GM21619 (cell line): ENCODE measurements at regions not wholly inside any gene's neighbourhood (a gene's known extent, or its start where the extent isn't known, plus 50 kb on each side); places are given as distances from the start of the nearest gene placed in this dataset.

Source experiments
- ATAC-seq: cut with Tn5 transposase; IDR thresholded peaks from one replicate; pipeline ENCODE4 v1.9.1; 2021; ENCODE audit not compliant: unreplicated experiment

DNA sequence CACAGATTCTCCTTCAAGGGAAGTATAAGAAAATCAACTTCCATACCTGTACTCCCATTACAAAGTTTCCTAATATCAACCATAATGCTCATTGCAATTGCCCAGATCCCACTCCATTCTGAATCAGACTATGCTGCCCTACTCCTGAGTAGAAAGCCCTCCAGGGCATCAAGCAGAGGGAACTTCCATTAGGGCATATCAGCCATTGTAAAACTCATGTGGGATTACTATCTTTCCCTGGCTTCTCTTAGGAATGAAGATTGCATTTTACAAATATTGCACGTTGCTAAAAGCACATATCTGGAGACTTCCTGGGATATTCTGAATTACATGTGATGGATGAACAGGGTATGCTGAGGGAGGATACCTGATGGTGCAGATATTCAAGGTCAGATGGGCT lies 263.2 kb downstream of the FOXA2 start:
- ATAC-seq: no peak

DNA sequence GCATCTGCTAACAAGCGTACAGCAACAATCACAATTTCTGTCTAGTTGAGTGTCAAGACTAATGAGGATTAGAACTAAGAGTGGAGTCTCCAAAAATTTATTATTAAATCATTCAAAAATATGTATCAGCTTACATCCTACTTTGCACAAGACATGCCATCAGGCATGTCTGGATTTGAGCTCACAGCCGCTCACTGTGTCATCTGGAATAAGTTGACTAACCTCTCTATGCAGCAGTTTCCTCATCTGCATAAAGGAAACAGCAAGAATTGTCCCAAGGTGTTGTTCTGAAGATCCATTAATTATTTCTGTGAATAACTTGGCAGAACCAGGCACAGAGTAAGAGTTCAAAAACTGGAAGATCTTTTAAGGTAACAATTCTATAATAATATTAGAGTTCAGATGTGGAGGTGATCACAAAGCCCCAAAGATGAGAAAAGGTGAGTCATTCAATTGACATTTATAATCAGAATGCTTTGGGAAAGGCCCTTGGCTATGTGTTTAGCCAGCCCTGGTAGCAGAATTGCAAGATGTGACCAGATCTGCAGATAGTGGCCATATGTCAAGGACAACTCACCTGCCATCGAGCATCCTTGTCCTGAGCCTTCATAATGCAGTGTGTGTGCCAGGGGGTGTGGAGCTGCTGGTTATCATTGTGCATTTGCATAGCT lies 264.0 kb downstream of the FOXA2 start:
- ATAC-seq: no peak

GRCh38 chr20:22315771-22316170 lies 268.6 kb downstream of the FOXA2 start:
- no peak for ATAC-seq

DNA sequence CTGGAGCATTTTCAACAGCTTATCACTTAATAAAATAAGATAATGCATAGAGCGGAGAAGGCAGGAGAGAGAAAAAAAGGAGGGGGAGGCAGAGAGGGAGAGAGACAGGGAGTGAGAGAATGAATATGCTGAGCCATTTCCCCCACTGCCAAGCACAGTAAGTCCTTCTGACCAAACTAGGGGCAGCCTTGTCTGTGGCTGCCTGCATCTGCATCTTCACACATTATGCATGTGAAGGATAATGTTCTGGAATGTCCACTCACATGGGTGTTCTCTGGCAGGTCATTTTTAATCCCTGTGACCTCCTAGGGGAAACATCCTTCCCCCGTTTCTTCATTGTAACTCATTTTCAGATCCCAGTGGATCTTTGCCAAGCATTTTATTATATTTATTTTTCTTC lies 269.3 kb downstream of the FOXA2 start:
- ATAC-seq: no peak

GRCh38 chr20:22312744-22313346 lies 271.5 kb downstream of the FOXA2 start:
- no peak for ATAC-seq

DNA sequence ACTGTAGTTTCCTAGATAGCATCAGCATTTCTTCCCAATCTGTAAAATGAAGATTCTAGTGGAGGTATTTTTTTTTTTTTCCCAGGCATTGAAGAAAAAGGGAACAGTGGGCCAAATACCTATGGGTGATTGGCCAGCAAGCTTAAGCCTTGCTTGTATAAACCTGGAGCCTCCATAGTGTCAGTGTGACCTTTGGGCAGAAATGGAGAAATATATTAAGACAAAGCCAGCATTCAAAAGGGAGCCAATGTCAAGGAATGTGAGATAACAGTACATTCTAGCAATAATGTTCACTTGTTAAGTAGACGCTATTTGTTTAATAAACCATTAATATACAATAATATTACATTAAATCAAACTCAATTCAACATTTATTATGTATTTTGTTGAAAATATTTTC lies 275.4 kb downstream of the FOXA2 start:
- no peak for ATAC-seq

GRCh38 chr20:22307409-22307808 lies 277.0 kb downstream of the FOXA2 start:
- no peak for ATAC-seq

- ATAC-seq: no peak
These were observed 279.0 kb downstream of the FOXA2 start for GRCh38 chr20:22305381-22305780.

DNA sequence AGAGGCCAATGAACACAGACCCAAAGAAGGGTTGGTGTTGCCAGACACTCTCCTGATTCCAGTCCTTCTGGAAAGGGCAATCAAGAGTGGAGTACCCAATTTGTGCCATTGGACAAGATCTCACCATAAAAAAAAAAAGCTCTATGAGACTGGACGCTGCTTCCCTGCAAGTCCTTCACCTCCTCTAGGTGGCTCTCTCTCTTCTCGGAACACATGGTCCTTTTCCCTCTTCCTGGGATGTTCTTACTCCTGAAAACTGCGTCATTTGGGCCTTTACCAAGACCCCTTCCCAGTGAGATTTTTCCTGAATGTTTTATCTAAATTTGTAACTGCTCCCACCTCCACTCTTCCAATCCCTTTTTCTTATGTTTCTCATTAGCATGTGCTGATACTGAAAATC lies 280.8 kb downstream of the FOXA2 start:
- ATAC-seq: no peak

DNA sequence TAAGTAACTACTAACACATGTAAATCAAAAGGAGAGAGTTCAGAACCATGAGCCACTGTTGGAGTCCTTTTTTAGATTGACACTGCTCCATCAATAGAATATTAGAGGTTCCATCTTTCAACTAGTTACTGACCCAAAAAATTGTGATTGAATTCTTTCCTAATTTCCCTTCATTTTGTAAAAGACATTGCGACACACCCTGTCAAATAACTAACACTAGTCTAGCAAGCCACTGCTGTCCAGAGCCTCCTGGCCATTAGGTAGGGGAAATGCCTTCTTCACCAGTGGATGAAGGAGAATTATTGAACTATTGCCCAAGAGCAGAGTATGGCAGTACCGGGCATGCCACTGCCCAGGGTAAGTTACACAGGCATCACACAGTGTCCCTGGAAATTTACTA lies 282.3 kb downstream of the FOXA2 start:
- no peak for ATAC-seq

GRCh38 chr20:22293886-22294285 lies 290.5 kb downstream of the FOXA2 start:
- ATAC-seq: no peak

DNA sequence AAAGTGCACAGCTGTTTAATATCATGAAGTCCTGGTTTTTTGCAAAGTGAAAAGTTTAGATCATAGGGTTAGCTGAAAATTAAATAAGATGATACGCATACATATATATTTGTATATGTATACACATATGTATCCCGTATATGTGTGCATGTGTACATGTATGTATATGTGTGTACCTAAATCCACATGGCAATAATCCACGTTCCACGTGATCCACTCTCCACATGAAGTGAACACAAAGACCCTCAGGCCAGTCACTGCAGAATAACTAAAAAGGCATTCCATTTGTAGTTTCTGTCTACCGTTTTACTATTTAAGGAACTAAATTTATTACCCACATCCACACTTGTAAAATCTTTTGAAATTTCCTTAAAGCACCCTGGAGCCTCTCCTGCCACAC lies 294.9 kb downstream of the FOXA2 start:
- no peak for ATAC-seq

DNA sequence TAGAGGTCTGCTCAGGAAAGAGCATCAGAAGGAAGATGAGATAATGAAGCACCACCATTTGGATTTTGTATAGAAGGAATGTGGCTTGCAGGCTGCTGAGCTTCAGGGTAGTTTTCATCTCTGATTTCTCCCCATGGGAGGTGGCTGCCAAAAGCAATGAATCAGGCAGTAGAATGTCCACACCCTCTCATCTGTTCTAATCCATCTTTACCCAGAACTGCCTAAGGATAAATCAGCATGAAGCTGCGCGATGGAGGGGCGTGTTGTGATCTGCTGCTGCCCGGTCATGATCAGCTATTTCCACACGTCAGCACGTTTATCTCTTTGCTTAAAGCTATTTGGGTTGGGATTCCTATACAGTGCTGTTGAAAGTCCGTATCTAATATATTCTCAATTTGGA lies 295.4 kb downstream of the FOXA2 start:
- ATAC-seq: no peak

DNA sequence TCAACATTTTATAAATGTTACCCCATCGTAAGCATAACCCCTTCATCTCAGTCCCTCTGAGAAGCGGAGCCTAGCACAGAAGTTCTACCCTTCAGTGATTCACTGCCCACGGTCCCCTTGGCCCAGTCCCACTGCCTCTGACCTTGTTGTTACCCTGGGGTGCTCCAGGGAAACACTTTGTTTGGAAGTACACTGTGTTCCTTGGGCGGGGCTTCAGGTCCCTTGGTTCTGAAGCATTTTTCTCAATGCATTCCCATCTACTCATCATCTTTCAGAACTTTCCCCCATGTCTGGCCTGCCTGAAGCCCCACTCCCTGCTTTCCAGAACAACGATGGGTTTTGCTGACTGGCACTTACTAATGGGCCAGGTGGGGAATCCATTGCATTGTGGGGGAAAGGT lies 296.2 kb downstream of the FOXA2 start:
- no peak for ATAC-seq

DNA sequence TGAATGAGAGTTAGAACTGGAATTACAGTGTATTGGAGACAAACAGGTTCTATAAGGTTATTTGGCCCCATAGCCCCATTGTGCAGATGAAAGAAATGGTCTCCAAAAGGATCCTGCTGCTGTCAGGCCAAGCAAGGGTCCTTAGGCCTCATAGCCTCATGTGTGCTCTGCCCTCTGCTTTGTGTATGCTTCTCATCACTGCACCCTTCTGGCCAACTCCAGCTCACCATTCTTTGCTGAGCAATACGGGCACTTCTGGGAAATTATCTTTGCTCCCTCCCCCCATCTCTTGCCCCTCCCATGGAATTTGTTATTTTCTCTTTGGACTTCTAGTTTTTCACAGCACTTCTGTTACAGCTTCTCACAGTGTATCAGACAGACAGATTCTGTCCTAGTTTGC lies 298.8 kb downstream of the FOXA2 start:
- no peak for ATAC-seq

DNA sequence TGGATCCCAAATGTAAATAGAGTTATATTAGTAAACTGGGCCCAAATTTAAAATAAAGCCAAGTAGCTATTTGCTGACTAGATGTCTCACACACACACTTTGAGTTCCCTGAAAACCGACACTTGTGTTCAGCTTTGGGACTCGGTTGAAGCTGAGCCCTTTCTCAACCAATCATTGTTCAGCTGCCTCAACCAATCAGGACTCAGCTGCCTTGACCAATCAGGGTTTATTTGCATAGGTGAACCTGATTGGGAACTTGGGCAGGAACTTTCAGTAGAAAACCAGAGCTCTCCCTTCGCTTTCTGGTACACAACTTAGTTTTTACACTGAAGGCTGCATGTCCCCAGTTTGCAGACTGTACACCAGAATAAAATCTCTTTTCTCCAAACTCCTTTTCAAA lies 301.7 kb downstream of the FOXA2 start:
- no peak for ATAC-seq

DNA sequence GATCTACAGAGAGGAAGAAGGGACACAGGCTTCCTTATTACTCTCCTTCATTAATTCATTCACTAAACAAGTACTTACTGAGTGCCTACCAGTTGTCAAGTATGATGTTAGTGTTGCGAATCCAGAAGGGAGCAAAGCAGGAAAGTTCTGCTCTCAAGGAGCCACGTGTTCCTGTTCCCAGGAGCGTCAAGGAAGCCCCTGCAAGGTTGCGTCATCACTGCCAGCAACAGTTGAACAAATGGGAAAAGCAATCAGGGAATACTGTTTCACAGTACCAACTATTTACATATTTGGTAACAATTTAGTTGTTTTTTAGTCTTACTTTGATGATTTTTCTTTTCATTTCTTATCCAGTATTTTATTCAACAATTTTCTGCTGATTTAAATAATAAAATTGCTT lies 310.0 kb downstream of the FOXA2 start:
- no peak for ATAC-seq

DNA sequence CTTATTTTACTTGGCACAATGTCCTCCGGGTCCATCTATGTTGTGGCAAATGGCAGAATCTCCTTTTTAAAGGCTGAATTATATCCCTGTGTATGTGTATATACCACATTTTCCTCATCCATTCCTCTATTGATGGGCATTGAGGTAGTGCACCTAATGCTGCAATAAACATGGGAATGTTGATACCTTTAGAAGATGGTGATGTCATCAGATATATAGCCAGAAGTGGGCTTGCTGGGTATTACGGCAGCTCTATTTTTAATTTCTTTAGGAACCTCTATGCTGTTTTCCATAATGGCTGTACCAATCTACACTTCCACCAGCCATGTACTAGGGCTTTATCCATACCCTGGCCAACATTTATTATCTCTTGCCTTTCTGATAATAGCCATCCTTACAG lies 315.7 kb downstream of the FOXA2 start:
- ATAC-seq: no peak

GRCh38 chr20:22264917-22265316 lies 319.5 kb downstream of the FOXA2 start:
- no peak for ATAC-seq

DNA sequence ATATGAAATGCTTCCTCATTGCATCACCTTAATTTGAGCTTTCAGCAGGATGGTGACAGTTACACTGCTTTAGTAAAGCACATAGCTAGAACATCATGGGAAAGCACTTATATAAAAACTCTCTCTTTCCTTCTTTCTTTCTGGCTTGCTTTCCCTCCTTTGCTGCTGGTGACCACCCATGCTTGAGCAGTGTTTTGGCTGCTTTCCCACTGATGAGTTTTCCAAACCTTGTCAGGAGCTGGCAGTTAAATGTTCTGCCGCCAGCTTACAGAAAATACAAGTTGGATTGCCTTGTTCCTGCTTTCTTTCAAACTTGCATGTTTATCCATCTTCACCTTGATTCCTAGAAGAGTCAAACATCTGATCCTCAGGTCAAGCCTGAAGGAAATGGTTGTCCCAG lies 323.9 kb downstream of the FOXA2 start:
- no peak for ATAC-seq

DNA sequence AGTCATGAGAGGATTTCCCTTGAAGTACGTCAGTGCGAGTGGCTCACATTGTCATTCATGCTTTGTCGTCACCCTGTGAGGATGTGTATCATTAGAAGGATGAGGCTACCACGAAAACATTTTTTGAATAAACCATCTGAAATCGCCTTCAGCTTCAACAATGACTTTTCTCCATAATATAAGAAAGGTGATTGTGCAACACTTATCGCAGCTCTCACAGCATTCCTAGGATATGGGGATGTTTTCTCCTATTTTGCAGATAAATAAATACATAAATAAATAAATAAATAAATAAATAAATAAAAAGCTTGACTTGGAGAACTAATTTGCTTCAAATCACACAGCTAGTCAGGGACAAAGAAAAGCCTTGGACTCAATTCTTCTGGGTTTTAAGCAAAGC lies 326.5 kb downstream of the FOXA2 start:
- no peak for ATAC-seq

GRCh38 chr20:22248051-22248667 lies 336.2 kb downstream of the FOXA2 start:
- ATAC-seq: no peak

DNA sequence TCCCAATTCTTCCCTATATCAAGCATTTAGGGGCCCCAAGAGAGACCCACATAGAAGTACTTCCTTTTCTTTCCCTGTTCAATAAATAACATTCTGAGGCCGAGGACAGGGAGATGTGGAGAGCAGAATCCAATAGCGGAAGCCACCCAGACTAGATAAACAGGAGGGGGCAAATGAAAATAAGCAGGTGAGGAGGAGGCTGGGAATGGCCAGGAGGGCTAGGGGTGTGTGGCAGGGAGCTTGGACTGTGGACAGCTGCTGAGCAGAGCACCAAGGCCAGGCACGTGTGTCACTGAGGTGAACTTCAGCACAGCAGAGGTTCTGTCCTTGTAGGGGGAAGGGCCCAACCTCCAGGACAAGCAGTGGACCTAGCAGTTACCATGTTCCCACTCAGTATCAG lies 339.2 kb downstream of the FOXA2 start:
- no peak for ATAC-seq
